GM18517 (cell line): ENCODE measurements at regions not wholly inside any gene's neighbourhood (a gene's known extent, or its start where the extent isn't known, plus 50 kb on each side); places are given as distances from the start of the nearest gene placed in this dataset.
A peak's percentile ranks its signal among the peaks of the same experiment; 100 is the strongest.

ENCODE experiments used
- ATAC-seq: cut with Tn5 transposase; IDR thresholded peaks from one replicate; pipeline ENCODE4 v1.9.1; 2021; ENCODE audit warnings: mild to moderate bottlenecking, moderate library complexity; ENCODE audit not compliant: unreplicated experiment

- no peak for ATAC-seq
Measured at GRCh38 chr3:56874269-56874668, 72.5 kb upstream of the ARHGEF3 start.

GRCh38 chr3:56870436-56870835 lies 68.7 kb upstream of the ARHGEF3 start:
- ATAC-seq, result no peak

GRCh38 chr3:56869157-56869889 lies 67.6 kb upstream of the ARHGEF3 start:
- no peak for ATAC-seq

- no peak for ATAC-seq
Measured at GRCh38 chr3:56868706-56869105, 67.0 kb upstream of the ARHGEF3 start.

- ATAC-seq, result no peak
Measured at GRCh38 chr3:56867671-56868070, 65.9 kb upstream of the ARHGEF3 start.

GRCh38 chr3:56864918-56865524 lies 63.3 kb upstream of the ARHGEF3 start:
- no peak for ATAC-seq

GRCh38 chr3:56864090-56864489 lies 62.3 kb upstream of the ARHGEF3 start:
- peak; percentile 49 for ATAC-seq

GRCh38 chr3:56862352-56863062 lies 60.8 kb upstream of the ARHGEF3 start:
- no peak for ATAC-seq

- ATAC-seq, result no peak
Measured at GRCh38 chr3:56861511-56861910, 59.8 kb upstream of the ARHGEF3 start.

GRCh38 chr3:56860939-56861338 lies 59.2 kb upstream of the ARHGEF3 start:
- ATAC-seq, result no peak

- no peak for ATAC-seq
Measured at GRCh38 chr3:56860351-56860750, 58.6 kb upstream of the ARHGEF3 start.

- no peak for ATAC-seq
Measured at GRCh38 chr3:56858331-56858730, 56.6 kb upstream of the ARHGEF3 start.

GRCh38 chr3:56857178-56857577 lies 55.4 kb upstream of the ARHGEF3 start:
- ATAC-seq, result no peak

GRCh38 chr3:56856752-56857151 lies 55.0 kb upstream of the ARHGEF3 start:
- no peak for ATAC-seq

GRCh38 chr3:56855856-56856512 lies 54.2 kb upstream of the ARHGEF3 start:
- no peak for ATAC-seq

- ATAC-seq, result no peak
Measured at GRCh38 chr3:56854856-56855611, 53.3 kb upstream of the ARHGEF3 start.

- ATAC-seq, result no peak
Measured at GRCh38 chr3:56851966-56852884, 50.5 kb upstream of the ARHGEF3 start.
